GM18519 (cell line): ENCODE measurements at regions not wholly inside any gene's neighbourhood (a gene's known extent, or its start where the extent isn't known, plus 50 kb on each side); places are given as distances from the start of the nearest gene placed in this dataset.
"Not testable (repeated sequence)": the region's sequence is repeated elsewhere in the genome, so short reads cannot be mapped to it uniquely, and the experiment has no call there.

Source experiments
- ATAC-seq: cut with Tn5 transposase; IDR thresholded peaks from one replicate; pipeline ENCODE4 v1.9.1; 2021; ENCODE audit warnings: mild to moderate bottlenecking, moderate library complexity; ENCODE audit not compliant: unreplicated experiment, low FRiP score

DNA sequence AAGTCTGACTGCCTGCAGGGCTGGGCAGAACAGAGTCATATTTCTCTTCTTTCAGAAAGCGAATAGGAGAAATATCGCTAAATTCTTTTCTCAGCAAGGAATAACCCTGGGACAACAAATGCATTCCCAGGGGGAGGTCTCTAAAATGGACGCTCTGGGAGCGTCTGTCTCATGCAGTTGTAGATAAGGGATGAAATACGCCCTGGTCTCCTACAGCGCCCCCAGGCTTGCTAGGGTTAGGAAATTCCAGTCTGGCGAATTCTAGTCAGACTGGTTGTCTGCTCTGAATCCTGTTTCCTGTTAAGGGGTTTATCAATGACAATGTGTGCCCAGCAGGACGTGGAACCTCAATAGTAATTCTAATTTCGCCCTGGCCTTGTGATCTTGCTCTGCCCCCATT, 1214.1 kb downstream of the DIAPH3 start:
- ATAC-seq, result no peak

DNA sequence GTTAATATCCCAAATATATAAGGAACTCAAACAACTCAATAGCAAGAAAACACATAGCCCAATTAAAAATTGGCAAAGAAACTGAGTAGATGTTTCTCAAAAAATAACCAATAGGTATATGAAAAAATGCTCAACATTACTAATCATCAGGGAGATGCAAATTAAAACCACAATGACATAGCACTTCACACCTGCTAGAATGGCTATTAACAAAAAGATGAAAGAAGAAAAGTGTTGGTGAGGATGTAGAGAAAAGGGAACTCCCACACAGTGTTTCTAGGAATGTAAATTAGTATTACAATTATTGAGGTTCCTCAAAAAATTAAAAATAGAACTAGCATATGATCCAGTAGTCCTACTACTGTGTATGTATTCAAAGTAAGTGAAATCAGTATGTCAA, 1212.8 kb downstream of the DIAPH3 start:
- ATAC-seq, result no peak

DNA sequence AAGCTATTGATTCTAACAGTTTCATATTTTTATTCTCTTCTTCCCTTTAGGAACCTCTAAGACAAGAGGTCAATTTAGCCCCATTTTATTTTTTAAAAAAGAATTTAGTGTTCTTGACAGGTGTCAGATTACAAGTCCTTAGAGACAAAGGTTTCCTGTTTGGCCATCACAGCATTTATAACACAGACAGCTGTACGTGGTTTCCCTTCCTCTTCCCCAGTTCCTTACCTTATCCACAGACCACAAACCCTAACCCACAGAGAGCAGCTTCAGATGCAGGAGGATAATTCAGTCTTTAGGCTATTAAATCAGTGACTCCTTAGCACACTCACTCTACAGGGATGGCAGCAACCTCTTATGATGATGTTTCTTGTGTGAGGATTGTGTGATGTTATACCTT, 1210.1 kb downstream of the DIAPH3 start:
- ATAC-seq, result no peak

- no peak for ATAC-seq
Measured at GRCh38 chr13:58955546-58956385, 1208.0 kb downstream of the DIAPH3 start.

DNA sequence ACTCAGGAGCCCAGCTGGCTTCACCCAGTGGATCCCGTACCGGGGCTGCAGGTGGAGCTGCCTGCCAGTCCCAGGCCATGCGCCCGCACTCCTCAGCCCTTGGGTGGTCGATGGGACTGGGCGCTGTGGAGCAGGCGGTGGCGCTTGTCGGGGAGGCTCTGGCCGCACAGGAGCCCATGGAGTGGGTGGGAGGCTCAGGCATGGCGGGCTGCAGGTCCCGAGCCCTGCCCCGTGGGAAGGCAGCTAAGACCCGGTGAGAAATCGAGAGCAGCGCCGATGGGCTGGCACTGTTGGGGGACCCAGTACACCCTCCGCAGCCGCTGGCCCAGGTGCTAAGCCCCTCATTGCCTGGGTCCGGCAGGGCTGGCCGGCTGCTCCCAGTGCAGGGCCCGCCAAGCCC, 1205.6 kb downstream of the DIAPH3 start:
- ATAC-seq, result not testable (repeated sequence)

GRCh38 chr13:58960888-58961287, 1202.8 kb downstream of the DIAPH3 start:
- ATAC-seq, result no peak

DNA sequence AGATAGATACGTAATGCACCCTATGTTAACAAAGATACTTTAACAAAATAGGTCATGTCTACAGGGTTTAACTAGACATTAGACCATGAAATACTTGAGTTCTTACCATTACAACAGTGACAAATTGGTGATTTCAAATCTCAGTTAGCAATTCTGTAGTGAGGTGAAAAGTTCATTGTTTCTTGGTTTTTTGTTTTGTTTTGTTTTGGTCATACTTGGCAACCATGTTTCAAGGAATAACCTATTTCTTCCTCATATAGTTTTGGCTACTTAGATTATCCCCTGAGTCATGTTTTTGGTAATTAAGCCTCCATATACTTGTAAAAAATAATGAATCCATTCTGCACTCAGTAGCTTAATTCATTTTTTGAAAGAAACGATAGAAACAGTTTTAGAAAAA, 1200.4 kb downstream of the DIAPH3 start:
- ATAC-seq, result no peak

DNA sequence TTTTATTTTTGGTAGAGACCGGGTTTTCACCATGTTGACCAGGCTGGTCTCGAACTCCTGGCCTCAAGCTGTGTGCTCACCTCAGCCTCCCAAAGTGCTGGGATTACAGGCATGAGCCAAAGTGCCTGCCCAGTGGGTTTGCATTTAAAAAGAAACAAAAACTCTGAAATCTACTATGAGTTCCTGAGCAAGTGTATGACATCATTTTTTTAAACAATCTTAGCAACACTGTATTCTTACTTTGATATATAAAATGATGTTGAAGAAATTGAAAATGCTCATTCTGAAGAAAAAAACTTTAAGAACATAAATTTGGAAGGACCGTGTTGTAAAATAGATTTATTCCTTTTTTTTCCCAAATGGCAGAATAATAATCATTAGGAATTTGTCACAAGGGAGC, 1199.7 kb downstream of the DIAPH3 start:
- ATAC-seq, result no peak

- no peak for ATAC-seq
Measured at GRCh38 chr13:58977085-58977484, 1186.6 kb downstream of the DIAPH3 start.

- ATAC-seq, result no peak
Measured at GRCh38 chr13:58978331-58978730, 1185.4 kb downstream of the DIAPH3 start.

GRCh38 chr13:58979851-58980250, 1183.9 kb downstream of the DIAPH3 start:
- no peak for ATAC-seq

GRCh38 chr13:58985845-58986244, 1177.9 kb downstream of the DIAPH3 start:
- no peak for ATAC-seq

GRCh38 chr13:58989556-58989955, 1174.2 kb downstream of the DIAPH3 start:
- no peak for ATAC-seq

DNA sequence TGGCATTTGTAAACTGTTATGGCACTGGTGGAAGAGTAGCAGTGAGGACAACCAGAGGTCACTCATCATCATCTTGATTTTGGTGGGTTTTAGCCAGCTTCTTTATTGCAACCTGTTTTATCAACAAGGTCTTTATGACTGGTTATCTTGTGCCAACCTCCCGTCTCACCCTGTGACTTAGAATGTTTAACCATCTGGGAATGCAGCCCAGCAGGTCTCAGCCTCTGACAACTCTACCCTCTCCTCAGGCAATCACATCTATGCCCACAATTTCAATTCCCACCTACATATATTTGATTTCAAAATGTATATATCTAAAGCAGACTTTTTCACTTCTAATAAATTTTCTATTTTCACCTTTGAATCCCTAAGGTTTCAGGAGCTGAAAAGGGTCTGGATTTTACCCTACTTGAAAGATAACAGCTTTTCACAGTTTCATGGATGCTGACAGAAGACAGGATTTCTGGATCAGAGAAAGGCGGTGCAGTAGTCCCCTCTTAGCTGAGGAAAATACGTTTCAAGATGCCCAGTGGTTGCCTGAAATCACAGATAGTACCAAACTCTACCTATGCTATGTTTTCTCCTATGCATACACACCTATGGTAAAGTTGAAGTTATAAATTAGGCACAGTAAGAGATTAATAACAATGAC, 1171.8 kb downstream of the DIAPH3 start:
- no peak for ATAC-seq

DNA sequence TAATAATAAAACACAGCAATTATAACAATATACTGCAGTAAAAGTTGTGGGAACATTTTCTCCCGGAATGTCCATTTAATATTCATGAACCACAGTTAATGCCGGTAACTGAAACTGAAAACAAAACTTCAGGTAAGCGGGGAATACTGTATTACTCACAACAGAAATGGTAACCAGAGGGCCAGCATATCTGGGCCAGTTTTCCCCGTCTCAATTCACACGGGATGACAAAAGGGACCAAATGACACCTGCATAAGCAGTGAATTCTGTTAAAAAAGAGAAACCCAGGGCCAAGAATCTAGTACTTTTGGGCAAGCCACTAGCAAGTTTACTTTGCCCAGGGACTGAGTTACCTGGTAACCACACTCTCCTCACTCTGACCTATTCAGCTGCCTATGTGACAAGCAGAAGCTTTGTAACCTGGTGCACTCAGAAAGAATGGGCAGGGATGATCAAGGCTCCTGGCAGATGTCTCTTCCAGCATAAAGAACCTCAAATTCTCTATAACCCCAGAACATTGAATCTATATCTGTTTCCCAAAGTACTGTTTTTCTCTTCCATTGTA, 1171.2 kb downstream of the DIAPH3 start:
- no peak for ATAC-seq

DNA sequence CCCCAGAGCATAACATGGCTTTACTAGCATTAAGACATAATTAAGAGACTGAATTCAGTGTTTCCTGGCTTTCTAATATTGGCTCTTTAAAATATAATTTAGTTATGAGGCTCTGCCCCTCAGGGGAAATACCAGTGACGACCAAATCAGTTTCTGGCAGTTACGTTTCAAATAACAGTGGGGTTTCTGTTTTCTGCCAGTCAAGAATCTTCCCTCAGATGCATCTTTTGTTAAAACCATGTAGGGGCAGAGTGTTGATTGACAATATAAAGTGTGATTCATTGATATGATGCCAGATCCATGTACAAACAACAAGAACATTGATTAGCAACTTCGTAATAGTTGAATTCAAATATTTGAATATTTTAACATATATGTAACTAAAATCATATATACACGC, 1169.7 kb downstream of the DIAPH3 start:
- no peak for ATAC-seq

DNA sequence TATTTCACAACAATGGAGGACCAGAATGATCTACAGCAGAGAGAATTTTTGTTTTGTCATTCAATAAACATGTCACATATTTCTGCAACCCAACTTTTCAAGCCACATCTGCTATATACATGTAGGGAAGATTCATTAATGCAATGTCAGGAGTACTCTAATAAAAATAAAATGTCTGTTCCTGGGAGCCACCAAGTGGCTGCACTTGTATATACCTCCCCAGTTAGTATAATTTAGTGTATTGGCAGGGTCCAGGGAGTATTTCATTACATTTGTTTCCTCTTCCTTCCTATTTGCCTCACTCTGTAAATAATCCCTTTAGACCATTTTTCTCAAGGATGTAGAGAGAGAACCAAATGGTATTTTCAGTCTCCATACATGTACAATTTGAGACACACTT, 1169.0 kb downstream of the DIAPH3 start:
- no peak for ATAC-seq

DNA sequence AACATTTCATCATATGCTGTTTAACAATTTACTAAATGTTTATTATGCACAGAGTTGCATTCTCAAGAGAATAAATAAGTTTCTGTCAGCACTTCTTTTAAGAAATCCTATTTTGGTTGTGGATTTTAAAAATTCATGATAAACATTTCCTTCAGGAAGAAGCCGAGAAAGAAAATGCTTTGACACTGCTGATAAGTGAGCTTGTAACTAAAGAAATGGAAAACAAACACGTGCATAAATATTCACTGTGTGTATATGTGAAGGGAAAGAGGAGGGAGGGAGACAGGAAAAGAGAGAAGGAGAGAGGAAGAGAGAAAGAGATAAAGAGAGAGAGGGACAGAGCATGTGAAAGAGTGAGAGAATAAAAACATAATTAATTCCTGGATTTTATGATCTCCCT, 1165.0 kb downstream of the DIAPH3 start:
- ATAC-seq, result no peak

GRCh38 chr13:58999851-59000250, 1163.9 kb downstream of the DIAPH3 start:
- no peak for ATAC-seq

- ATAC-seq, result no peak
Measured at GRCh38 chr13:59000770-59001169, 1163.0 kb downstream of the DIAPH3 start.

DNA sequence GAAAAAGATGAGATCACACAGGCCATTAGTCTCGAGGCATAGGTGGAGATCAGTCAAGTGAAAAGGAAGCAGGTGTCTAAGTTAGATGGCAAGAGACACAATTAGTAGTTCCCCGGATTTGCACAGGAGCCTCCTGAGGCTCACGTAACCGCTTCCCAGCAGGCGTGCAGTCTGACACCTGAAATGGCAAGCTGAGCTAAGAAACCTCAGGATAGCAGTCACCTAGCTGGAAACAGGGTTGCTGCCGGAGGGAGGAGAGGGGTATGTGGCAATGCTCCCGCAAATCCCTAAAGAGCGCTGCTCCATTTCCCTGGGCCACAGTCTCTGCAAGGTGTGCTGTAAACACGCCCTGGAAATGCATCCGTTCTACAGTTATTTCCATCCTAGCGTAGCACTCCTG, 1151.0 kb downstream of the DIAPH3 start:
- ATAC-seq, result no peak

- no peak for ATAC-seq
Measured at GRCh38 chr13:59016250-59016649, 1147.5 kb downstream of the DIAPH3 start.
